Activated naive CD4-positive, alpha-beta T cell treated with anti-CD3 and anti-CD28 coated beads, Interleukin-2, amount 50 U/mL, for 16 hours (primary cell): ENCODE measurements at regions not wholly inside any gene's neighbourhood (a gene's known extent, or its start where the extent isn't known, plus 50 kb on each side); places are given as distances from the start of the nearest gene placed in this dataset.

Experiments used
- DNase-seq: peaks from one replicate; pipeline ENCODE4 v3.0.0-alpha.2; 2020

DNA sequence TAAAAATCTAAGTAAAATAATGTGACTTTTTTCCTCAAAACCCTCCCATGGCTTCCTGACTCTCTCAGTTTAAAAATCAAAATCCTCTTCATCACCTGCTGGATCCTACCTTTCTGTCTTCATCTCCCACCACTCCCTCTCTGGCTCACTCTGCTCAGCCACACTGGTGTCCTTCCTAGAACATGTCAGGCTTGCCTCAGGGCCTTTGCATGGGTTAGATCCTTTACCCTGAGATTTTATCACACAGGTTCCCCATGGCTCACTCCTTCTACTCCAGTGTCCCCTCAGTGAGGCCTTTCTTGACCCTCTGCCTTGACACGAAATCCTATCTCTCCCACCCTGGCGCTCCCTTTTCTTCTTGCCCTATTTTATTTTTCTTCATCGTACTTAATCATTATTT, 141.8 kb downstream of the RPL22L1 start:
- DNase-seq, result no peak

DNA sequence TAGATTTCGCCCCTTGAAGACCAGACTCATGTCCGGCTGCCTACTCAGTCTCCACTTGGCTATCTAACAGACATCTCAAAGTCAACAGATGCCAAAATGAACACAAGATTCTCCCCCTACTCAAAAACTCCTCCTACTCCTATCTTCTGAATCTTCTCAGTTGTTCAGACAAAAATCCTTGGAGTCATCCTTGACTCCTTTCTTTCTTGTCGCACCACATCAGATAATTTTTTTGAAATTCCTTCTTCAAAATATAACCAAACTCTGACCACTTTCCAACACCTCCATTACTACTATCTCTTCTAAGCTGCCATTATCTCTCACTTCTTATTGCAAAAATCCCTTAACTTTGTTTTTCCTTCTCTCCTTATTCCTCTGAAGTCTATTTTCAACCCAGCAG, 141.9 kb upstream of the SLC7A14 start:
- DNase-seq, result no peak

DNA sequence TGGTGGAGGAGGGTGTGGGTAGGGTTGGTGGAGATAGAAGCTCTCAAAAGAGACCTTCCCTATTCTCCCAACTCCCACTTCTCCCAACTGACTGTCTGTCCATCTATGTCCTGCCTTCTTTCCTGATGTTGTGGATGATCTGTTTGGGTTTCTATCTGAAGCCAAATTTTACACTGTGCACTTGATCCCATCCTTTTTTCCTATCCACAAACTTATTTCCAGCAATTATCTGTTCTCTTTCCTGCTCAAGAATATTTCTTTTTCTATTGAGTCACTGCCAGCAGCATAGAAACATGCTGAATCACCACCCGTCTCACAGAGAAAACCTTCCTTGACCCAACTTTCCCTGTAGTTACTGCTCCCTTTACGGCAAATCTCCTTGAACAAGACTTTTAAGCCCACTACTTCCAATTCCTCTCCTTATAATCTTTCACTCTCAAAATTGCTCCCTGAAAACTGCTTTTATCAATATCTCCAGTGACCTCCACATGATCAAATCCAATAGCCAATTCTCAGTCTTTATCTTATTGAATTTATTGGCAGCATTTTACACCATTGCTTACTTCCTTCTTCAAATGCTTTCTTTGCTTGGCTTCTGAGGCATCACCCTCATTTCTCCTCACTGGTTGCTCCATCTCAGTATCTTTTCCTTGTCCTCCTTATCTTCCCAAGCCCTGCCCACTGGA, 141.2 kb upstream of the SLC7A14 start:
- DNase-seq, result no peak

DNA sequence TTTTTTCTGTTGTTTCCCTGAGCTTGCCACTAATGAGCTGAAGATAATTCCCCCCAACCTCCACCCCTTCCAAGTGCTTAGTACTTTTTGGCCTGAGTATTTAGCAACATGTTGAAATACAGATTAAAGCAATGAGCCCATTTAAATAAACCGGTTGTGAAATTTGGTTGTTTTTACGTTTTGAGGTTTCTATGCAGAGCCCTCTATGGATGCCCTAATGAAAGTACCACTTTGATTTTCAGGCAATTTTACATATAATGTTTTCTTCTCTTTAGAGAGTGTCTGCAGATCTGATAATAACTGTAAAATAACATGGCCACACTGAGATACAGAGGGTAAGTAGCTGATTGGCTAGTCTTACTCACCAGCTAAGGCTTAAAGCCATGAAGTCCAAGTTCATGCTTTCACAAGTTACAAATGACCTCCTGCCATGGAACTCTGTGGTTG, 139.4 kb upstream of the SLC7A14 start:
- DNase-seq, result no peak

DNA sequence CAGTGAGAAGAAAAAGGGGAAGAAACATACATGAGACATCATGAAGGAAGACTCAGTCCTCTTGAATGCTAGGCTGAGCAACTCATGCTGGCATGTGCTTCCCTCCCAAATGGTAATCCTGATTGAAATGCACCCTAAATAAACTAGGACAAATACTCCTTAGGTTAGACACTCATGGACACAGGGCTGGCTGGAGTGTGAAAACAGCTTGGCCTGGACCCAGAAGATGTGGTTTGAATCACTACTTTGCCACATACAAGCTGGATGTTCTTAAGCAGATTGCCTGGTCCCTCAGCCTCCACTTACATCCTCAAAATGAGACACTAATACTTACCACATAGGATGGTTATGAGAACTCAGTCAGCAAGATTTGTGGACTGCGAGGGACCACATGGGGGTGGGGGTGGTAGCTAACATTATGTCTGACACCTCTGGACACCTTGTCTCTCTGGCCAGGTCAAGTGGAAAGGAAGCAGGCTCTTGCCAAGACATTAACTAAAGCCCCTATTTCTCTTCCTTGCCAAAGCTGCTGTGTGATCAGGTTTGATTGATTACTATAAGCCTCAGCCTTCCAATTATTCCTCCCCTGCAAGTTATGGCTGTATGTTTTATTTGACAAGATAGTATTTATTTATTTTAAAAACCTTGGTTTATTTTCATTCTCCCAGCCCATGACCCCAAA, 138.9 kb upstream of the SLC7A14 start:
- no peak for DNase-seq

DNA sequence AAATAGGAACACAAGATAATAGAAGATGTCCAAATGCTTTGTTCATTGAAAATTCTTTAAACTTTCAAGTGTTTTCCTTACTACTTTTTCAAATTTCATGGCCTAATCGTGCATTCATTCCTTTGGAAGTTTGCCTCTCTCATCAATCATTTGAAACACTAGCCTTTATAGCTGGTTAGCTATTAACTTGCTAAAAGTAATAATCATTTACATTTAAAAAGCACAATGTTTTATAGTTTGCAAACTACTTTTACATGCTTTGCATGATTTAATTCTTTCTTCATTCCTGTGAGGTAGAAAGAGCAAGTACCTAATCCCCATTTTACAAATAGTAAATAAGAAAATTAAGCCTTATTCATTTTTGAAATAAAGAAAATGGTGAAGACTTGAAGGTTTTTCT, 137.4 kb upstream of the SLC7A14 start:
- DNase-seq, result no peak

DNA sequence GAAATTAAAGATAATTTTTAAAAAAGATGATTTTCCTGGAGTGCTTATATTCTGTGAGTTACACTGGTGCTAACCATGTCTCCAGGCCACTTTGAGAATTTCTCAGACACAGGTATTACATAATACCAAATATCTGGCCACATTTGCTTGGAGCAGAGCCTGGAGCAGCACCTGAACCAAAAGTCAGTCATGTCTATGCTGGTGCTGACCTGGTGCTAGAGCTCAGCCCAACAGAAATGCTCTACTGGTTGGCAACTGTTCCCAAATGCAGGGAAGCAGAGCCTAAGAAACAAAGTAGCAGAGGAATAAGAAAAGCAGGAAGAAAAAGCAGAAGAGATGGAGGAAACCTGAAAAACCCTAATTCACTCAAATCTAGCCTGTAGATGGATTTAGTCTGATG, 135.7 kb upstream of the SLC7A14 start:
- DNase-seq, result no peak

DNA sequence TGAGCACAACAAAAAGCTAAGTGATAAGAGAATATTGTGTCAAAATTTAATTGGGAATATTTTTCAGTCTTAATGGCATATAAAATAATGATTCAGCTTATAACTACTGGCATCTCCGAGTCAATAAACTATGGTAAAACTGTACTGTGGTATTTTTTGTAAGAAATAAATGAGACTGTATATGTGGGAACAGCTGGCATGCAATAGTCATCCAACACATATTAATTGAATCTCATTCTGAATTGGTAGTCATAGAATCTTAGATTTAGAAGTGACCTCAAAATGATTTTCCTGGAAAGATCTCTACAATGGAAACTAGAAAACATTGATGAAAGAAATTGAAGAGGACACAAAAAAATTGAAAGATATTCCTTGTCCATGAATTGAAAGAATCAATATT, 133.4 kb upstream of the SLC7A14 start:
- no peak for DNase-seq

DNA sequence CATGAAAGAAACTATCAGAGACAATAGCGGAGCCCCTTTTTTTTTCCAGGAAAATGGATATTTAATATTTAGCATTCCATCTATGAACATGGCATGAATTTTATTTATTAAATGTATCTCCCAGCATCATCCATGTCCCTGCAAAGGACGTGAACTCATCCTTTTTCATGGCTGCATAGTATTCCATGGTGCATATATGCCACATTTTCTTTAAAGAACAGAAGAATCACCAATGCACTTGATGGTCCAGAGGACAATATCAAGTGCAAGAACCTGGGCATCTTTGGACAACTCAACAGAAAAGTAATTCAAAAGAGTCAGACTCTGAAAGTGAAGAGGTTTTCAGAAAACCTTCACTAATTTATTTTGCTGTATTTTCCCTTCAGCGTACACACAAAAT, 133.0 kb upstream of the SLC7A14 start:
- no peak for DNase-seq

DNA sequence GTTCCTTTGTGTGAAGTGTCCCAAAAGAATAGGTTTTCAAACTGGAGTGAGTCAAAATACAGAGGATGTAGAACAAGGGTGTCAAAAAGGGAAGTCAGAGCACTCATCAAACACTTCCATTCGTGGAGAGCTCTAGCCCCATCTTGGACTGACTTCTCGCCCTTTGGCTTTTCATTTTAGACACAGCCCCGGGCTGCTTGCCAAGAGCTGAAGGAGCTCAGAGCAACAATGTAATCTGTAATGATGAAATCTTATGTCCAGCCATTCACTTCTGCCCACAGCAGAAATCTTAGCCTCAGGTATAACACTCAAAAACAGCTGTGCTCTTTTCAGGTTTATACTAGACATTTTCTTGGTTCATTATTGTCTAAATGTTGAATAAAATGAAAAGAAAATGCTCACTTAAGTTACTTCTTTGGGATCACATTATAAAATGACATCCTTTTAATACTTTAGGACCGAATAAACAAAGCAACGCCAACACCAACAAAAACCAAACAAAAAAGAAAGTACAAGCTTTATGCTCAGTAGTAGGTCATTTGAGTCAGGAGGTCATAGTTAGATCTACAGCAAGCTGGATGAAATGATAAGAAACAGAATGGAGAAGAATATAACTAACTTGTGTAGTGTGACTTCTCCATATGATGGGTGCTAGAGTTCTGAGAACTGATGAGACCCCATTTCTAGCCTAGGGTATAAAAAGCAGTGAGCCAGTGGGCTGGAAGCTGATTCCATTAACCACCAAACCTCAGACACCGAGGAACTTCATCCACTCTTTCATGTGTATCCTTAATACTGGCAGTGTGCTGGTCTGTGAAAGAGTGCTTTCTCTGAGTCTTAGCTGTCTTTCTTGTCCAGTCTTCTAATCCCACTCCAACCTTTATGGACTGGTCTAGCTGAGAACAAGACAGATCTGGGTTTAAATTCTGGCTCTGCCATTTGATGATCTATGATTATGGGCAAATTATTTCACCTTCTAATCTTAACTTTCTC, 131.8 kb upstream of the SLC7A14 start:
- no peak for DNase-seq

DNA sequence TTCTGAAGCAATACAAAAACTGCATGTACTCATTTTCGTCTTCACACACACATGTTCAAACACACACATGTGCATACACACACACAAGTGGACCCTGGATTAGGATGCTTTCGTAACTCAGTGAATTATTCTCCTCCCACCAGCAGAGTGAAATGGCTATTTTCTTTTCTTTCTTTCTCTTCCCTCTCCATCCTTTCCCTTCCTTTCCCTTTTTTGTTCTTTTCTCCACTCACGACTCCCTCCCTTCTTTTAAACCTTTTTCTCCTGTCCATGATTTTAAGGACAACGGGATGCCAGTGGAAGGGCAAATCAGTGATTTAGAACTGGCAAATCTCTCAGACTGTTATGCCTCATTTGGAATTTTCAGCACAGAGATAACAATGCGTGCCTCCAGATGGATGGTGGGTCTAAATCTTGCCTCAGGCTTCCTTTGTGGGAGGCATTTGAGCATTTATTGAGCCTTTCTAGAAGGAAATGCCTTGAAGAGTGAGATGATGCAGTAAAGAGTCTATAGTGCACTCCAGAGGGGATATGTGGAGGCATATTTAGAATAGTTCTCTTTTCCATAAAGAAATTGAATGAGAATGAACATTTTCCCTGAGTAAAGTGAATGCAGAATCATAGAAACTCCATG, 130.4 kb upstream of the SLC7A14 start:
- no peak for DNase-seq

DNA sequence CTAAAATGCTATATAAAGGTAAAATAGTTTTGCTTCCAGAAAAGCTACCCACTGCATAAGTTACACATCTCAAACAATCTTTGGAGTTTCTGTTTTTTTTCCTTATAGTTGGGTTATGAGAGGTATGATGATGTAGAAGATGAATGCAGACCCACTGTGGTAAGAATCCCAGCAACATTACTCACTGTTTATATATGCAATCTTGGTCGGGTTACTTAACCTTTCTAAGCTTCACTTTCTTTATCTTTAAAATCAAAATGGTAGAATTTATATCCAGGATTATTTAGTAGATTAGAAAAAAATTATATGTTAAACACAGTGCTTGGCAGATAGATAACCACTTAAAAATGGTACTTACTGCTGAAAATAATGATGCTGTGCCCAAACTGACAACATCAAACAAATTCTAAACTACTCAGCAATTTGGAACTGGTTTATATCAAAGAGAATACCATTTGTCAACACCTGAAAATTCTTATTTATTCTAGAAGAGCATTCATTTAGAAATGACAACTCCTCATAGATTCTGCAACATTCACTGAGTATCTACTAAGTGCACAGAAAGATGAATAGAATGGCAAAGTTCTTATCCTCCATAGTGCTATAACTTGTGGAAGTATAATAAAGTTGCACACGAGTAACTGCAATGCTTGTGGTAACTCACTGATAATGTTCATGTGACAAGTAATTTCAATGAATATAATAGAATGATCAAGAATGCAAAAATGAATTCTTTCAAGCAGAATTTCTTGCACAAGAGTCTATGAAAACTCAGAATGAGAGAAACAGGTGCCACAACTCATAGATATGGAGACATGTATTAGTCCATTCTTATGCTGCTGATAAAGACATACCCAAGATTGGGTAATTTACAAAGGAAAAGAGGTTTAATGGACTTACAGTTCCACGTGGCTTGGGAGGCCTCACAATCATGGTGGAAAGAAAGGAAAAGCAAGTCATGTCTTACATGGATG, 129.0 kb upstream of the SLC7A14 start:
- DNase-seq, result no peak

DNA sequence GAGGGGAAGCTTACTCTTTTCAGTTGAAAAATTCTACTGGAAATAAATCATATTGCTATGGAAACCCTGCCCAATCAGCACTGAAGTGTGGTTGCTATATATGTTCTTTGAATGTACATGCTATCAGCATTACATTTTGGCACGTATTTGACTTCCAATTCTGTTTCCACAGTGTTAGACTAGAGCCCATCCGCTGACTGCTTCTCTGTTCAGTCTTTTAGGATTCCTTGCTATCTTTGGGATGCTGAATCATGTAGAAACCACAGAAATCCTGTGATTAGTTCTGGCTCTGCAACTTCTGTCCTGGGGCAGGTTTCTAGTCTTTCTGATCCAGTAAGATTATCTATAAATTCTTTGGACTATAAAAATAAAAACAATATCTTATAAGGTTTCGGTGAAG, 128.2 kb upstream of the SLC7A14 start:
- no peak for DNase-seq

DNA sequence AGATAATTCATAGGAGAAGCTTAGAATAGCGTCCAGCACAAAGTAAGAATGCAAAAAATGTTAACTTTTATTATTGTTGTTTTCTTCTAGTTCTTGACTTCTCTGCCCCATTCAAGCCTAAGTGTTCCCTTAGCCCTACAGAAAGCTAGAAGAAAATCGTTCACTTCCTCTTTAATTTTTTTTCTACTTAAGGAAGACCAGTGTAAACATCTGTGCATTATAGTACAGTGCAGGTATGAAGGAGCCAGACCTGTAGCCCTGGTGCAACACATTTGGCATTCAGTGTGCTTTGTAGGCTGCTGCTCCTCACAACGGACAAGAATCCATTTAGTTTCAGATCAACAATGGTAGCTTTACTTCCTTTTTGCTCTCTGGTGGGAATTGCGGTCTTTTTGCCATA, 127.8 kb upstream of the SLC7A14 start:
- DNase-seq, result no peak

DNA sequence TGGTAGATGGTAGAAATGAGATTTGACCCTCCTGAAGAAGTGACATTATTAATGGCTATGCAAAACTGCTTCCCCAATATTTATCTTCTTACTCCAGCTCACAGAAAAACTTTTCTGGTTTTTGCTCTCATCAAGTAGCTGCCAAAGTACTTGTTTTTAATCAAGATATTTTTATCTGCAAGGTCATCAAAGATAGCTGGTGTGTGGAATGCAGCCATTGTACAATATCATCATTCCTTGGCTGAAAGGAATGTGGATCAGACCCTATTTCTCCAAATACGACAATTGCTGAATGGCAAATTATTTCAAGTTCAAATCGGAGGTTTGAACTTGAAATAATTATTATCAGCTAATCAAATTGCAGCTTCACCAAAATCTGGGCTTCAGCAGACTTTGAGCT, 126.9 kb upstream of the SLC7A14 start:
- no peak for DNase-seq

DNA sequence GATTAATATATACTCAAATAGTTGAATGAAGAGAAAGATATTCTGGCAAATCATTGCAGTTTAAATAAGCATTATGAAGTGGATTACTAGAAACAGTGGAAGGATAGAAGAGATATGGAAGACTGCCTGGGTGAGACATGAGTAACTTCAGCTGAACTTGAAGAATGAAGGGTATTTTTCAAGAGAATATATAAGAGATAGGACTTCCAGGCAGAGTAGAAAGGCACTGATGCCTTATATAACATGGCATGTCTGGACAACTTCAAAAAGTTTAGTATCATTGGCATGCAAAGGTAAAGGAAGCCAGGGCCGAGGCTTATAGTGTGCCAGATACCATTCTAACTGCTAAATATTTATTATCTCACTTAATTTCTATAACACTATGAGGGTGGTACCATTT, 126.5 kb upstream of the SLC7A14 start:
- no peak for DNase-seq

DNA sequence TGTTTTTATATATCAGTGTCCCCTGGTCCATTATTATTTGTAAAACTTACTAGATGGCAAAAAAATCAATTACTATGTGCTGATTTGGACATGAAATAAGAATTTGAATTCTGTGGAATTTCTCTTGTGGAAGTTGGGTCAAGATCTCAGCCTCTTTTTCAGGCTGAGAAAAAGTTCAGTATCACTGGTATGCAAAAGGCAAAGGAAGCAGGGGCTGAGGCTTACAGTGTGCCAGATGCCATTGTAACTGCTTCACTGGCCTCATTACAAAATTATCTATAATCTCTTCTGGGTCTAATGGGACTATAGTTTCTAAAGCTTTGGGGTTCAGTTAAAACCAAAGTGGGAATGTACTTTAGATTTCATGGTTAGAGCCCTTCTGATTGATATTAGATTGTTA, 125.9 kb upstream of the SLC7A14 start:
- no peak for DNase-seq

DNA sequence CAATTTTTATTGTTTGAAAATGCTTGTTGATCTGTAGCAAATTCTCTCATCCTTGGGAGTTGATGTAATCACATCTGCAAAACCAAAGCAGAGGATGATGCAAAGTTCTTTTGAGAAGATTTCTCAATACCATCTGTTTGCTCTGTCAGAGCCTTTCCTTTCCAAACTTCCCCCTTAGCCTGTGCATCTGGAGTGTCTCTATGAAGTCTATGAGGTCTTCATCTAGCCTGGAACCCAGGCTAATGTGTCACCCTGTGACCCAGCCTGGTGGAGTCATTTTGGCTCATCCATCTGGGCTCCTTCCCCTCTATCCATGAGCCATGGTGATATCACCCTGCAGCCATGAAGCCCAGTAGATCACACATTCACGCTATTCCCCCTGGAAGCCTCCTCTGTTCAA, 123.2 kb upstream of the SLC7A14 start:
- DNase-seq, result no peak

DNA sequence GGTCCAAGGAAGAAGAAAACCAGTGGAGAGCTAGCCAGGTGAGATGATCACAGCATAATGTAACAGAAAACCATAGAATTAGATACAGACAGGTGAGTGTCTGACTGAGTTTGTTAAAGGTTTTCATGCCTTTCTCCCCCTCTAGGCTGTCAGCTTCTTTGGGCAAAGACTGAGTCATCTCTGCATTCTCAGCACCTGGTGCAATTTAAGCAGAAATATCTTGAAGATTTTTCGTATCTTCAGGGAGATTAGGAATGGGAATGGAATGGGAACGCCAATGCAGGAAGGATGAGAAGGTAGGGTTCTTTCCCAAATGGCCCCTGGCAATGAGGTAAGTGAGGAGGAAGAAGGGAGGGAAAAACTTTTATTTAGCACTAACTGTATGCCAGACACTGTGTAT, 122.0 kb upstream of the SLC7A14 start:
- no peak for DNase-seq

DNA sequence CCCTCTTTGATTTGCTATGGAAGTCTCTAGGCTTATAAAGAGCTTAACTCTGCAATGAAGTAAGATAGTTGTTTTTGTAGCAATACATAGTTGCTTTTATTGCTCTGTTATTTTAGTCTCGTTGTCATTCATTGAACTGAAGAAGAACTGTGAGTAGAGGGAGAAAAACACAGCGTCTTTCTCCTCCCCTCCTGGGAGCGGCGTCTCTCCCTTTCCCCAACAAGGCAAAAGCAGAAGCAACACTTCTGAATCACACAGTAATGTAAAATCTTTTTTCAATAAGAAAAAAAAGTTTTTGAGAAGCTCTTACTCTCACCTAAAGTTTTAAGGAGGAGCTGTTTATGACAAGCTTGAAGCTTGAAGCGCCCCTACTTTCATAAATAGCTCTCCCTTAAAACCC, 119.3 kb upstream of the SLC7A14 start:
- DNase-seq, result no peak

DNA sequence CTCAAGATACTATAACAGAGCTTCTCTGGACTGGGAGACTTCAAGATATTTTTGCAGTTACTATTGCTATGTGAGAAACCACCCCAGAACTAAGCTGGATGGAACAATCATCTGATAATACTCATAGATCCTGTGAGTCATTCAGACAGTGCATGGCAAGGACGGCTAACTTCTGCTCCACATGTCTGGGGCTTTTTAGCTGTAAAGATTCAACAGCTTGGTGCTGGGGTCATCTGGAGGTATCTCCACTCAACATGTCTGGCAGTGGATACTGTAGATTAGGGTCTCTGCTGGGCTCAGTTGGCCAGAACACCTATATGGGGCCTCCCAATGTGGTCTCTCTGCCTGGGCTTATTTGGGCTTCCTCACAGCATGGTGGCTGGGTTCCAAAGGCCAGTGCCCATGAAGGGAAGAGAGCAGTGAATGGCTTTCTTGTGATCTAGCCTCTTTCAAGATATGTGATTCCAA, 117.3 kb upstream of the SLC7A14 start:
- no peak for DNase-seq
